NCI-H2196 treated with DMSO at 0.1 percent for 48 hours (cell line): ENCODE measurements at regions not wholly inside any gene's neighbourhood (a gene's known extent, or its start where the extent isn't known, plus 50 kb on each side); places are given as distances from the start of the nearest gene placed in this dataset.
"Not testable (repeated sequence)": the region's sequence is repeated elsewhere in the genome, so short reads cannot be mapped to it uniquely, and the experiment has no call there.

Source experiments
- DNase-seq: peaks from one replicate; lab custom pipeline; 2025; ENCODE audit not compliant: unreplicated experiment; lab: John Stamatoyannopoulos, UW

DNA sequence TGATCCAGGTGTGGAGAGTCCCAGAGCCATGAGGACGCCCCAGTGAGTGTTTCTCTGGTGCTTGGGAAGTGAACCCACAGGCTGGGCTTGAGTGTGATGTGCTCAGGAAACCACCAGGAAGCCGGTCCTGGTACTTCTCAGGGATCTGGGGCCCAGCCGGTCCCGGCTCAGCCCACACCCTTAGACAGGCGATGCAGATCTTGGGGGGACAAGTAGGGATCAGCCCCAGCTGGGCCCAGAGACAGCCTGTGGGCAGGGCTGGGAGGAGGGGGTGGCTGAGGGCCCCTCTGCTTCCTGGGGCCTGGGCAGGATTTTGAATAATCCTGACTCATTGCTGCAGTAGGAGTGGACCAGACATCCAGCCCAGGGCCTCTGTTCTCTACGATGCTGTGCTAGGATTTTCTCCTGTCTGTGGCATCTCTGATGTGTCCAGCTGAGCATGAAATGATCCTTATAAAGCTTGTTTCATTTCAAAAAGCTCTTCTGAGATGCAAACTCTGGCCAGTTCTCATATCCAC, 698.0 kb downstream of the PTPRU start:
- no peak for DNase-seq

DNA sequence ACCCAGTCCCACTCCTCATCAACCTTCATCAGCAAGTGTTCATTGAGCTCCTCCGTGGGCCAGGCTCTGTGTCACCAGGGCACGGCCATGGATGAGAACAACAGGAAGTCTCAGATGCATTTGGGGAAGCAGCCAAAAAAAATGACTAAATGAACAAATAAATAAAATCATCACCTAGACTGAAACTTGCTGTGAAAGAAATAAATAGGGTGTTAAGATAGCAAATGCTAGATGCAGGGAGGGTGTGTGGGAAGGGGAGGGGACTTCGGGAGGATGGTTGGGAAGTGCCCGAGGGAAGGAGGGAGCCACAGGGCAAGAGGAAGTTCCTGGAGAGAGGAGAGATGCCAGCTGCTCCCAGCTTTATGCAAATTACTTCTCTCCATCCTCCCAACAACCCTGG, 696.7 kb downstream of the PTPRU start:
- DNase-seq: peak; percentile 73

DNA sequence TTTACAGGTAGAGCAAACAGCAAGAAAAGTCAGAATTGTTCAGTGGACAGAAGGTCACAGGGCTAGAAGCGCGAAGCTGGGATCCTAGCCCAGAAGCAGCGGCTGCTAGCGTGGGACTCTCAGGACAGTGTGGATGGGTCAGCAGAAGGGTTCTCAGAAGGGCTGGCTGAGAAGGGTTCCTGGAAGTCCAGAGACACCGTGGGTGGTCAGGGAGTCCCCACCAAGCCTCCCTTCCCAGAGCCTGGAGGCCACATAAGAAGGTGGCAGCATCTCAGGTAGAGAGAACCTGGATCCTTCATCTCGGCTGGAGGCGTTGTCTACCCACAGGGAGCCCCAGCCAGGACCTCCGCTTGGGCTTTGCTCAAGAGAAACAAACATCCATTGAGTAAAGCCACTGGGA, 696.3 kb downstream of the PTPRU start:
- no peak for DNase-seq

DNA sequence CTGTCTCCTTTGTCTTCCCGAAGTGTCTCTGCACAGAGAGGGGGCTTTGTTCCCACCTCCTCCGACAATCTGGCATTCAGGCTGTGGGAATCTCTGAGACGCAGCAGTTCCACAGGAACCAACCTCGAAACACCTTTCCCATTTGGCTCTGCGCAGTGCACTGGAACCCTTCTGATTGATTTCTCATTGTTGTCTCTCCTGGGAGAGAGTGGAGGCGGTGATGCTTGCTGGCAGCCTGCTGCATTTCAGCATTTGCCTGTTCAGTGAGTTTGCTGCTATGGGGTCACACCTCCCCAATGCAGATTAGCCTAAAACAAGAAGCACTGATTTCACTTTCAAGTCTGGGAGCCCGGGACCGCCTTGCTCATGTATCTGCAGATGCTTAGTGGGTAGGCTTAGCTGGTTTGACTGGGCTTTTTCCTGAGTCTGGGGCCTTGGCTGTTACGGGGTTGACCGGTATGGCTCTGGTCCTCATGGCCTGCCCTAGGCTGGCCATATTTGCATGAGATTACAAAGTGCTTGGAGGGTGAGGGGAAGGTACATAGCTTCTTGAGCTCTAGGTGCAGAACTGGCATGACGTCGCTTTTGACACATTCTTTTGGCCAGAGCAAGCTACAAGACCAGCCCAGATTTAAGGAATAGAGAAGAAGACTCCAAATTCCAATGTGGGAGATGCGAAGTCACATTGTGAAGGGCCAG, 695.3 kb downstream of the PTPRU start:
- no peak for DNase-seq

DNA sequence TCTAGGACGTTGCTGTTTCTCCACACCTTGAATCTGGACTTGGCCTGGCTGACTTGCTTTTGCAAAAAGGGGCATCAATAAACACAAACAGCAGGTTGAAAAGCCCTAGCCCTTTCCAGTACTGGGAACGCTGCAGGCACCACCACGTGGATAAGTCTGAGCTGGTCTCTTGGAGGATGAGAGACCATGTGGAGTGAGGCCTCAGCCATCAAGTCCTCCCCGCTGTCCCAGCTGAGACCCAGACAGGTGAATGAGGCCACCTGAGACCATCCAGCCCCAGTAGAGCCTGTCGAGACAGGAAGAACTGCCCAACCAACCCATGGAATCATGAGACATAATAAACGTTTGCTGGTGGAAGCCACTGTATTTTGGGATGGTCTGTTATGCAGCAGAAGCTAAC, 688.7 kb downstream of the PTPRU start:
- no peak for DNase-seq

DNA sequence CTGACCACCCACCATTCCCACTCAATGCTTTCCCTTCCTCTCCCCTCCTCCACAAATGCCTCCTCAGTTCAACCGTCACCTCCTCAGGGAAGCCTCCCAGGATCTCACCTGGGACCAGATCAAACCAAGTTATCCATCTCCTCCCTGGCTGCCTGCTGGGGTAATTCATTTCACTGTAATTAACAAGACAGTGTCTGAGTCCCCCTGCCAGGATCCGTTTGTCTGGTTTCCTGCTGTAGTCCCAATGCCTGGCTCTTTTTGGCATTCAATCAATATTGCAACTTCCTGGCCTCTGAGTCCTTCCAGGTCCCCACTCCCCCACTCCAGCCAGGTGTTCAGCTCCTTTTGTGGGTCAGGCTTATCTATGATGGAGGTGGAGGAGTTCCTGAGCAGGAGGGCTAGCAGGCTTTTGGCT, 687.7 kb downstream of the PTPRU start:
- DNase-seq: peak; percentile 74

DNA sequence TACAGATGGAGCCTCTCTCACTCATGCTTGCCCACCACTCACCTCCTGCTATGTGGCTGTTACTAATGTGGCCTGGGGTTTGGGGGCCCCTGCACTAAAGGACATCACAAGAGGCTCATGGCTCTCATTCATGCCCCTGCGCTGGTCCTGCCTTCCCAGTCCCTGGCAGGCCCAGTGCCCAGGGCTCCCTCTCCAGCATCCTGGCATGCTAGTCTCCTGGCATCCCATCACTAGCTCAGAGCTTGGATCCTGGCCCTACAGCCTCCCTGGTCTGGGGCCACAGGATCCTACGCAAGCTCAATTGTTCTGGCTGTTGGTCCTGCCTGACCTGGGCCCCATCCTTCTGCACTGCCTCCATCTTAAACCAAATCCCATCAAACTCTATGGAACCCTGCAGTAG, 685.4 kb downstream of the PTPRU start:
- DNase-seq: no peak

DNA sequence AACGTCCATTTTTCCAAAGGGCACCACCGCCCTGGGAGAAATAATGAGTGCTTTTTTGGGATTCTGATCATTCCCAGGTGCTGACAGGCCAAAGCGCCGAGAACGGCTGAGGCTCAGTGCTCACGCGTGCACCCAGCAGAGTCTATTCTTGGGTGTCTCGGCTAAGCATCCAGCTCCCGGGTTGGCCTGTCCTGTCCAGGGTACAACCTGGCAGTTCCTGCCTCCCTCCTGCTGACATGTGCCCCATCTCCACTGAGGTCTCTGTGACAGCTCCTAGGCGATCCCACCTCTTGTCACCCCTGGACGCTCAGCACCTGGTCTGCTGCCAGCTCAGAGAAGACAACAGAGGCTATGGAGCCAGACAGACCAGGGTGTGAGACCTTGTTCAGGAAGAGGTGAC, 684.5 kb downstream of the PTPRU start:
- no peak for DNase-seq

DNA sequence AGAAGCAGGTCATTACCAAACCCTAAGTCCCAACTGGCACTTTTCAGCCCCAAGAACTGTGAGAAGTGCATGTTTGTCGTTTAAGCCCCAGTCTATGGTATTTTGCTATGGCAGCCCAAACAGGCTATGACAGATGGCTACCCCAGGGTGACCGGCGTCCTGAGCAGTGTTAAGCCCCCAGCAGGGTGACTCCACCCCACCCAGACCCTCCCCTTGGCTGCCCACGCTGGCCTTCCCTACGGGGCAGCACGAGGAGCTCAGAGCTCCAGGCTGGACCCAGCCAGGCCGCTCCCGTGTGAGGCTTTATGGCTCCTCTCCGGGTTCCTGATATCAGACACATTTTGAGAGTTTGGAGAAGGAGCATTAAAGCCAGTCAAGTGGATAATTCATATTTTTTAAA, 684.0 kb downstream of the PTPRU start:
- no peak for DNase-seq

DNA sequence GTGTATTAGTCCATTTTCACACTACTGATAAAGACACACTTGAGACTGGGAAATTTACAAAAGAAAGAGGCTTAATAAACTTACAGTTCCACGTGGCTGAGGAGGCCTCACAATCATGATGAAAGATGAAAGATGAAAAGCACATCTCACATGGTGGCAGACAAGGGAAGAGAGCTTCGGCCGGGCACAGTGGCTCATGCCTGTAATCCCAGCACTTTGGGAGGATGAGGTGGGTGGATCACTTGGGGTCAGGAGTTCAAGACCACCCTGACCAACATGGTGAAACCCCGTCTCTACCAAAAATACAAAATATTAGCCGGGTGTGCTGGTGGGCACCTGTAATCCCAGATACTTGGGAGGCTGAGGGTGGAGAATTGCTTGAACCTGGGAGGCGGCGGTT, 682.7 kb downstream of the PTPRU start:
- DNase-seq: not testable (repeated sequence)

DNA sequence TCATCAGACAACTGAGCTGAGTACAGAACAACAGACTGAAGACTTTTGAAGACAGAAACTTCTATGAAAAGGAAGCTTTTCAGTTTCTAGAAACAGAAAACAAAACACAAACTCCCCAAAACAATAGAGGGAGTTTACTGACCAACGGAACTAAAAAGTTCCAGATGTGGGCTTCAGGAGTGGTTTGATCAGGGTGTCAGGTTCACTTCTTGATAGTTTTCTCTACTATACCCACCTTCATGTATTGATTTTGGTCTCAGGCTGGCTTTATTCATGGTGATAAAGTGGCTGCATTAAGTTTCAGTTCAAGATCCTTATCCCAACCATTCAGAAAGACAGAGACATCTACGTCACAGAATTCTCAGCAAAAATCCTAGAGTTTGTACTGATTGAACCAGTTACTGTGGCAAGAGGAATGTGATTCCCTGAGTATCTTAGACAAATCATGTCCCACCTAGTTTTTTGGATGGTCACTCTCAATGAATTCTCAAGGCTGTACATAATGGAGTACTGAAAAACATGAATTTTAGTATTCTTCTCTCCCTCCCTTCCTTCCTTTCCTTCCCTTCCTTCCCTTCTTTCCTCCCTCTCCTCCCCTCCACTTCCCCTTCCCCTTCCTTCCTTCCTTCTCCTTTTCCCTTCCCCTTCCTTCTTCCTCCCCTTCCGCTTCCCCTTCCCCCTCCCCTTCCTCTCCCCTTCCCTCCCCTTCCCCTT, 680.5 kb downstream of the PTPRU start:
- no peak for DNase-seq

DNA sequence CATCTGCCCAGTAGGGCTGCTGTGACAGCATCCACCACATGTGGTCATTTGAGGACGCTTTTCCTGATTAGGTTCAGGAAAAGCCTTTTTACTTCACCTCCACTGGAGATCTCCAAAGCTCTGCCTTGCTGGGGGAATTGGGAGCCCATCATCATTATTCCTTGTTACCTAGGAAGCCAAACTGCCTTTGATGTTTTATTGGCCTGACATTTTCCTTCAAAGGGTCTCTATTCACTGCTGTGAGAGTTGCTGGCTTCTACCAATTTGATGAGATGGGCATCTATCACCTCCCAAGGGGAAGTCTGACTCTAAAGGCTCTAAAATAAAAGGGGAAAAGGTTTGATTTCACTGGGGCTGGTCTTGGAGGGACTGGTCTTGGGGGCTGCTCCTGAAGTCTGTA, 678.6 kb downstream of the PTPRU start:
- DNase-seq: no peak

DNA sequence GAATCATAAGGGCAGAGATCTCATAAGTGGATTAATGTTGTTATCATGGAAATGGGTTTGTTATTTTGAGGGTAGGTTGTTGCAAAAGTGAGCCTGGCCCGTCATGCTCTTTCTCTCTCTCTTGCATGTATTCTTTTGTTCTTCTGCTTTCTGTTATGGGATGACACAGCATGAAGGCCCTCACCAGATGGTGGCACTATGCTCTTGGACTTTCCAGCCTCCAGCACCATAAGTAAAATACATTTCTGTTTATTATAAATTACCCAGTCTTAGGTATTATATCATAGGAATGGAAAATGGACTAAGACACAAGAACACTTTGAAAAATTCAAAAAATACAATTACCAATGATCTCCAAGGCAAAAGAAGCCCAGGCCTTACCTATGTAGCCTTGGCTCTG, 676.1 kb downstream of the PTPRU start:
- no peak for DNase-seq

DNA sequence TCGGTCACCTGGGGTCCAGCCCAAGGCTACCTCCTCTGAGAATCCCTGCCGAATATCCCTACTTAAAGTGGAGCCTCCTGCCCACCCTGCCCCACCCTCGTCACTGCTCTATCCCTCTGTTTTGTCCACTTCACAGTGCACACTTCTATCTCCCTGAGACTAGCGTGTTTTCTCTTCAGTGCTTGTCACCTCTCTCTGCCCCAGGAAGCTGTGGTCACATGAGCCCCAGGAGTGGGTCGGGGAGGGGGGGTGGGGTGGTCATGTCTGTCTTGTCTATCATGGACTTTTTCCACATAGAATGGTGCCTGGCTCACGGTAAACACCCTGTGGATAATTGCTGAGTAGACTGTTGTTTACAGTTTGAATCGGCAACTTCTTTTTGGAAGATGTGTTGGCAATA, 673.6 kb downstream of the PTPRU start:
- no peak for DNase-seq

DNA sequence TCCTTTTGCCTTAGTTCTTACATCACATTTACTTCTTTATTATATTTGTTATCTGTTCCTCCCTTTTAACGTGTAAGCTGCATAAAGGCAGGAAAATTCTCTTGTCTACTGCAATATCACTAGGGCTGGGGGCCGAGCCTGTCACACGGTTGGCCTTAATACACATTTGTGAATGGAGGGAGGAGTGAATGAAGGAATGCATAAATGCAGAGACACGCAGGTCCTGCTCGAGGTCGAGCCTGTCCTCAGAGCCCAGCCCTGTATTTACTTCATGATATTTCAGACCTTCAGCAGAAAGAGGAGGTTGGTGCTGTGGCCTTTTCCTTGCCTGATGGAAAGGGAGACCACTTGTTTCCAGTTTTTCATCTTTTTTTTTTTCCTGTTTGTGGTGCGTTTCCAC, 671.3 kb downstream of the PTPRU start:
- DNase-seq: no peak

DNA sequence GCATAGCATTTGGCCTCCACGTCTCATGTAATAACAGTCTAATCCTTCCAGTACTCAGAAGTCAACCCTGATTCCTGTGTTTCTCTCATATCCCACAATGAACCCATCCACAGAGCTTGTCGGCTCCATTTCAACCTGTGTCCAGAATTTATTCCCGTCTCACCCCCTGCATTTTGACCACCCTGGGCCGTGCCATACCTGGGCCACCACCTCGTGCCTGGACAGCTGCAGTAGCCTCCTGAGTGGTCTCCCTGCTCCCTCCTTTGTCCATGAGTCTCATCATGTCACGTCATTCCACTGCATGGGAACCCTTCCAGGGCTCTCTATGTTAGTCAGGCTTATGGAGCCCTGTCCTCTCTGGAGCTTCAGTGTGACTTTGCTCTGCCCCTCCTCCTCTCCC, 670.6 kb downstream of the PTPRU start:
- DNase-seq: no peak

DNA sequence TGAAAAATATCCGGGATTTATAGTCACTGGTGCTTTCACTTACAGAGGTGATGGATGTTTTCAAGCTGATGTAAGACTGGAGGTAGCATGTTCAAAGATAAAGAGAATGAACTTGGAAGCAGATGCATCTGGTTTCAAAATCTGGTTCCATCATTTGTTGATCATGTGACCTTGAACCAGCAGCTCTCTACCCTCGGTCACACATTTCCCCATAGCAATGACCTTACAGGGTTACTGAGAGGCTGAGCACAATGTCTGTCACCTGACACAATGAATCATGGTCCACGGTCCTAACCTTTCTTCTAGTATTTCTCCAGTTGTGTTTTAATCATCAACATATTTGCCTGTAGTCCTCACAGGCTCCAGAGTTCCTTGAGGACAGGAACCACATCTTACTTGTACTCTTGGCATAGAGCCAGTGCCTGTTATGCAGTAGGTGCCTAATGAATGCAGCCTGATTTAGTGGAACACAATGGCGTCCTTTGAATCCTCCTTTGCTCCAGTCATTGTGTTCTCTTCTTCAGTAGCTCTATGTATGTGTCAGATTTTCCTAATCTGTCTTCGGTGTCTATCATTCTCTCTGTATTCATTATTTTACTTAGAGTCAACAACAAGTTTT, 667.3 kb downstream of the PTPRU start:
- DNase-seq: no peak

DNA sequence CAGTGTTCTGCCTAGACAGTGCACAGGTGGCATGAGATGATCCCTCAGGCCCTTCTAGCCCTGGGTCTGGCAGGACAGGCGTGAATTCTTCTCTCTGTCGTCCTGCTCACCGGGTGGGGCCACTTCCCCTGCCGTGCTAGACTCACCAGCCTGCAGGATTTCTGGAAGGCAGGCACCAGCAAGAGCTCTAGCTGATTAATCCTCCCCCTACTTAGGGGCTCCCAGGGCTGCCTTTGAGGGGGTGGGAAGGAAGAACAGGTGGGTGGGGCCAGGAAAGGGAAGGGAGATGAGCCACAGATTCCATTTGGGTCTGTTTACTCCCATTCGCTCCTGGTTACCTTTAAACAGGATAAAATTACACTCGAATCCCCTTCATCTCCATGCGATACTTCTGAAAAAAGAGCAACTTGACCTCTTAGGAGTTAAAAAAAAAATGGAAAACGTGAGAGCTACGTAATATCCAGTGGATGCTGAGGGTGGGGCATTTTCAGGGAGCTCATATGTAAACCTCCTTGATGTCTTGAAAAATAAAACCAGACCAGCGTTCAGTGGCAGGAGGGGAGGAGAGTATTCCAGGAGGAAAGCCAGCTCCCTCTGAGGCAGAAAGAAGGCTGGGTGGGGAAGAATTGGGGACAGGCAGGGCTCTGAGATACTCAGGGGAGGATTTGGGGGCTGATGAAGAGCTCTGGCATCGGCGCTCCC, 665.5 kb downstream of the PTPRU start:
- no peak for DNase-seq

DNA sequence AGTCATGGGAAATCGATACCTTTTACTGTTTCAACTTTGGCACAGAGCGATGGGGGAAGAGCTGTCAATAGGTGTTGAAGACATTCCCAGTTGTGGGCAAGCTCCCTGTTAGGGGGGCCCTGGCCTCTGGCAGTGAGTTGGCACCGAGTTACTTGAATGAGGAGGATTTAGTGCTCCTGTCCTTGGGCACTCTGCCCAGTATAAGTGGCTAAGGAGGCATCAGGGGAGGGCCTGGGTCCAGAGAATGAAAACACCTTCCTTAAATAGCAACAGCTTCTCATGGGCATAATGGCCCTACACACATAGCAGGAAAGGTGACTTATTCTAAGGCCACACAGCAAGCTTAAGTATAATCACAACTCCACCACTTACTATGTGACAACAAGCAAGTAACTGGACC, 664.4 kb downstream of the PTPRU start:
- DNase-seq: no peak

DNA sequence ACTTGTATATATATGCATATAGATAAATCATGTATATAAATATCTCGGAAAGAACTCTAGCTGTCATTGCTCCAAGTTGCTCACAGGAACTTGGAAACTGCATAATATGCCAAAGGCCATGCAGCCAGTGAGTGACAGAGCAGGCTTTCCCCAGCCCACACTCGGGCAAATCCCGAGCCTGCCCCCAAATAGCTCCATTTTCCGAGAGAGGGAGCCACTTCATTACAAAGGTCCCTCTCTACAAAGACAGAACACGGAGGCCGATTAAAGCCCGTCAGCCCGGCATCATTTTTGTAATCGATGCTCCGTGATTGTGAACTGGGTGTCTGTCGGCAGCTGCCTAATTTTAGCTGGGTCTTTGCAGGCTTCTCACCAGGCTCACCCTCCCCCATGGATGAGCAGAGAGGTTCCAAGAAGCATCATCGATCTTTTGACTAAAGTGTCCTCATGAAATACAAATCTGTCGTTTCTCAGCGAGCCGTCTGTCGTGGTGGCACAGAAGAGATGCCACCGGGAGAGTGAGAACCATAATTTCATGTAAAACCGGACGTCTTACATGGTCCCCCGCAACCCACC, 663.9 kb downstream of the PTPRU start:
- DNase-seq: no peak
